HCT116 (cell line): ENCODE measurements at regions not wholly inside any gene's neighbourhood (a gene's known extent, or its start where the extent isn't known, plus 50 kb on each side); places are given as distances from the start of the nearest gene placed in this dataset.

Experiments used
- CTCF ChIP-seq, 3 experiments: fragments of 200-600 bp in 1 of 3; sonication (generic) in 1 of 3; IDR thresholded peaks in 2 of 3; conservative IDR thresholded peaks in 1 of 3; 2 replicates each; pipeline ENCODE4 v1.5.1; 2012 to 2017; ENCODE audit warnings: low read depth in 2 of 3, low read length in 2 of 3, antibody characterized with exemption in 1 of 3, borderline replicate concordance in 1 of 3, control low read depth in 1 of 3, mild to moderate bottlenecking in 1 of 3, mixed read lengths in 1 of 3, mixed run types in 1 of 3, moderate library complexity in 1 of 3; ENCODE audit not compliant: insufficient read depth in 1 of 3
- EZH2phosphoT487 ChIP-seq: fragments of 200-600 bp; IDR thresholded peaks from 2 replicates; pipeline ENCODE4 v1.6.1; 2018; ENCODE audit warnings: antibody characterized with exemption, borderline replicate concordance
- ZBTB33 ChIP-seq: IDR thresholded peaks from 2 replicates; pipeline ENCODE4 v1.6.1; 2011; ENCODE audit warnings: mild to moderate bottlenecking, low read length, moderate library complexity; ENCODE audit not compliant: insufficient replicate concordance; ENCODE audit errors: extremely low read depth
- ZNF274 ChIP-seq: fragments of 200-500 bp; sonication (Bioruptor generic); IDR thresholded peaks from 2 replicates; pipeline ENCODE4 v1.6.1; 2014; ENCODE audit warnings: mild to moderate bottlenecking, low read depth, low read length, inconsistent platforms

- TF ChIP-seq CTCF (IDR thresholded peaks at IDR 0.05 in 2 of 3, conservative IDR thresholded peaks at IDR 0.05 in 1 of 3; ENCODE audit: borderline replicate concordance in 1 of 3, insufficient read depth in 1 of 3, low read depth in 2 of 3, low read length in 2 of 3) (no peak), EZH2phosphoT487 (no peak), ZNF274 (no peak), ZBTB33 (no peak)
Measured at GRCh38 chr10:88154596-88155250, 291.3 kb downstream of the PTEN start.
